ENCODE measurements at regions not wholly inside any gene's neighbourhood (a gene's known extent, or its start where the extent isn't known, plus 50 kb on each side); places are given as distances from the start of the nearest gene placed in this dataset.
"Not testable (repeated sequence)": the region's sequence is repeated elsewhere in the genome, so short reads cannot be mapped to it uniquely, and the experiment has no call there.

GRCh38 chr13:21884299-21884909 is 213.5 kb downstream of the FGF9 start:
- POLR2A ChIA-PET, result no interaction called here
- no peak for DNase-seq (ENCODE audit: low read depth, low spot score)
- CTCF ChIA-PET, result no interaction called here
- no peak overlapping the region for H3K4me3 ChIP-seq (ENCODE audit: low read depth, low read length)
- TF ChIP-seq CTCF (IDR thresholded peaks at IDR 0.05; ENCODE audit: insufficient read depth, low read length, missing control alignments), result no peak

GRCh38 chr13:21884965-21885567 is 214.2 kb downstream of the FGF9 start:
- ChIA-PET CTCF (no interaction called here), POLR2A (no interaction called here)
- no peak for TF ChIP-seq CTCF (IDR thresholded peaks at IDR 0.05; ENCODE audit: insufficient read depth, low read length, missing control alignments)
- no peak for DNase-seq (ENCODE audit: low read depth, low spot score)
- H3K4me3 ChIP-seq (ENCODE audit: low read depth, low read length), result no peak overlapping the region

- POLR2A ChIA-PET, result no interaction called here
- H3K4me3 ChIP-seq (ENCODE audit: low read depth, low read length), result no peak overlapping the region
- CTCF ChIA-PET, result no interaction called here
- TF ChIP-seq CTCF (IDR thresholded peaks at IDR 0.05; ENCODE audit: insufficient read depth, low read length, missing control alignments), result no peak
- DNase-seq (ENCODE audit: low read depth, low spot score), result no peak
These were observed 214.9 kb downstream of the FGF9 start for GRCh38 chr13:21885714-21886224.

GRCh38 chr13:21889651-21890050 is 218.8 kb downstream of the FGF9 start:
- POLR2A ChIA-PET, result no interaction called here
- TF ChIP-seq CTCF (IDR thresholded peaks at IDR 0.05; ENCODE audit: insufficient read depth, low read length, missing control alignments), result no peak
- H3K4me3 ChIP-seq (ENCODE audit: low read depth, low read length), result no peak overlapping the region
- no peak for DNase-seq (ENCODE audit: low read depth, low spot score)
- CTCF ChIA-PET, result no interaction called here

- DNase-seq (ENCODE audit: low read depth, low spot score); H3K4me3 ChIP-seq (ENCODE audit: low read depth, low read length); POLR2A ChIA-PET; CTCF ChIA-PET: not testable (repeated sequence)
These were observed 219.3 kb downstream of the FGF9 start for GRCh38 chr13:21890220-21890619.

- no peak for TF ChIP-seq CTCF (IDR thresholded peaks at IDR 0.05; ENCODE audit: insufficient read depth, low read length, missing control alignments)
- ChIA-PET POLR2A (no interaction called here), CTCF (no interaction called here)
- no peak overlapping the region for H3K4me3 ChIP-seq (ENCODE audit: low read depth, low read length)
- DNase-seq (ENCODE audit: low read depth, low spot score), result no peak
These were observed 223.2 kb downstream of the FGF9 start for GRCh38 chr13:21894091-21894490.
